ENCODE measurements at regions not wholly inside any gene's neighbourhood (a gene's known extent, or its start where the extent isn't known, plus 50 kb on each side); places are given as distances from the start of the nearest gene placed in this dataset.

DNA sequence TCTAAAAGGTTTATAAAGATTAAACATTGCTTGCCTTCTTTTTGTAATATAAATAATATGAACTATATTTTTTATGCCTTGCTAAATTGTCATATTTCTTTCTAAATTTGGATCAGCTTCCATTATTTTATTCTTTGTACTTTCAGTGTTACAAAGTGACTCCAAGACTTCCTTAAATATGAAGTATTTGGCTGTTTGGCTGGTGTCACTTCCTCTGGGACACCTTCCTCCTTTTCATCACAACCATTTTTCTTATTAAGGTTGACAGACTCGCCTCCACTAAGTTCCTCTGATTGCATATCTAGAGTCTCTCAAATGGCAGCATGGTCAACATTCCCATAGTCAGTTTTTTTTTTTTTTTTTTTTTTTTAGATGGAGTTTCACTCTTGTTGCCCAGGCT, 73.8 kb upstream of the SLC1A1 start:
- TF ChIP-seq, protein P1, sequence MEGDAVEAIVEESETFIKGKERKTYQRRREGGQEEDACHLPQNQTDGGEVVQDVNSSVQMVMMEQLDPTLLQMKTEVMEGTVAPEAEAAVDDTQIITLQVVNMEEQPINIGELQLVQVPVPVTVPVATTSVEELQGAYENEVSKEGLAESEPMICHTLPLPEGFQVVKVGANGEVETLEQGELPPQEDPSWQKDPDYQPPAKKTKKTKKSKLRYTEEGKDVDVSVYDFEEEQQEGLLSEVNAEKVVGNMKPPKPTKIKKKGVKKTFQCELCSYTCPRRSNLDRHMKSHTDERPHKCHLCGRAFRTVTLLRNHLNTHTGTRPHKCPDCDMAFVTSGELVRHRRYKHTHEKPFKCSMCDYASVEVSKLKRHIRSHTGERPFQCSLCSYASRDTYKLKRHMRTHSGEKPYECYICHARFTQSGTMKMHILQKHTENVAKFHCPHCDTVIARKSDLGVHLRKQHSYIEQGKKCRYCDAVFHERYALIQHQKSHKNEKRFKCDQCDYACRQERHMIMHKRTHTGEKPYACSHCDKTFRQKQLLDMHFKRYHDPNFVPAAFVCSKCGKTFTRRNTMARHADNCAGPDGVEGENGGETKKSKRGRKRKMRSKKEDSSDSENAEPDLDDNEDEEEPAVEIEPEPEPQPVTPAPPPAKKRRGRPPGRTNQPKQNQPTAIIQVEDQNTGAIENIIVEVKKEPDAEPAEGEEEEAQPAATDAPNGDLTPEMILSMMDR (IDR thresholded peaks at IDR 0.05), result no peak
- no peak for TF ChIP-seq POLR2AphosphoS5 (IDR thresholded peaks at IDR 0.05)
